ENCODE measurements at regions not wholly inside any gene's neighbourhood (a gene's known extent, or its start where the extent isn't known, plus 50 kb on each side); places are given as distances from the start of the nearest gene placed in this dataset.

- DNase-seq: no peak
These were observed 258.9 kb downstream of the UACA start for GRCh38 chr15:70504299-70504951.

GRCh38 chr15:70503798-70504298, 259.5 kb downstream of the UACA start:
- no peak for DNase-seq

DNA sequence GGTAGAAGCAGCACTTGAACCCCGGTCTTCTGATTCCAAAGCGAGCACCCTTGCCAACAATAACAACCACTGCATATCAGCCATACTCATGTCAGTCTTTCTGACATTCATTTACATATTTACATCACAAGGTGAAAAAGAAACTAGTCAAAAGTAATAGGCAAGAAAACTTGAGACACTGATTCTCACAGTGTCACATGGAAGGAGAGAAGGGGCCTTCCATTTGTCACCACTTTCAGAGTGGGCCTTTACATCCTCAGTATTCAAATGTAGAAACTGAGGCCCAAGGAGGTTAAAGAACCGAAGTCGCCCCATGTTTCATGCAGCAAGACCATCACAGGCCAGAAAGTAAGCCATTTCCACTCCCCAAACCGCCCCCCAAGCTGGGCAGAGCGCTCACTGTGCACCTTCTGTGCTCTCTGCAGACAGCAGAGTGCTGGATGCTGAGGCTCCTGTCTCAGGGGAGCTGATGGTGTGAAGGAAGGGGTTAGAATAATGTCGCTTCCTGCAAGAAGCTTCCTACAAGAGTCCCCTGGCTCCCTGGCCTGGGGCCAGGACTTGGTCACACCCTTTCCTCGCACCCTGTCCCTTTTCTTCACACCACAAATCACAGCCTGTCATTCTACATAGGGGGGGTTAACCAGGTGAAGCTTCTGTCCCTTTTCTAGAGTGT, 260.1 kb downstream of the UACA start:
- DNase-seq: no peak

DNA sequence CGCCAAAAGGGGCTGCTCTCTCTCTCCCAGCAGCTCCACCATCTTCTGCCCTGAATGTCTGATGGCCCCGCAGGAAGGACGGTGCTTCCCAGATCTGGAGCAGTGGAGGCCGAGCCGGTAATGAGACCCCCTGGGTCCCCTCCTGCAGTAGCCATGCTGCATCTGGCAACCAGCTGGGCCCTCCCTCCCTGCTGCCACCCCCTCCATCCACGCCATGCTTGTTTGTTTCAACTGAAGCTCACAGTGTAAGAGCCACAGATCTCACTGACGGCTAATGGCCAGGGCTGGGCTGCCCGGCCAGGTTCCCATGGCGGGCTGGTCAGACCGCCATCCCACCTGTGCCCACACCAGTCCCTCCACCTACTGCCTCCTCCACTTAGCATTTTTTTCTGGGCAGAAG, 260.8 kb downstream of the UACA start:
- no peak for DNase-seq

DNA sequence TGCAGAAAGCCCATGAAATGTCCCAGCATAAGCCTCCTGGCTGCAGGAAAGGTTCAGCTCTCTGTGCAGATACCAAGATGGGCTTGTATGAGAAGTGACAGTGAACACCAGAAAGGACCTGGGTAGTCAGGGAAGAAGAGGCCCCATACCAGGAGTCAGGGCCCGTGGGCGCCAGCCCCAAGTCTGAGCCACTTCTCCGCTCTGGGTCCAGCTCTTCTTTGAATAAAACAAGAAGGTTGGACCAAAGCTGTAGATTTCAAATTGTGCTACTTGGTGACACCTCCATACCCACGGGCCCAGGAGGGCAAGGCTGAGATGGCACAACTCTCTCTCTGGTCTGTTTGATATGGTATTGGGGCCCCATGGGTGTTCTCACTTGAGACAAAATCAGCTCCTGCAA, 261.5 kb downstream of the UACA start:
- DNase-seq: no peak

DNA sequence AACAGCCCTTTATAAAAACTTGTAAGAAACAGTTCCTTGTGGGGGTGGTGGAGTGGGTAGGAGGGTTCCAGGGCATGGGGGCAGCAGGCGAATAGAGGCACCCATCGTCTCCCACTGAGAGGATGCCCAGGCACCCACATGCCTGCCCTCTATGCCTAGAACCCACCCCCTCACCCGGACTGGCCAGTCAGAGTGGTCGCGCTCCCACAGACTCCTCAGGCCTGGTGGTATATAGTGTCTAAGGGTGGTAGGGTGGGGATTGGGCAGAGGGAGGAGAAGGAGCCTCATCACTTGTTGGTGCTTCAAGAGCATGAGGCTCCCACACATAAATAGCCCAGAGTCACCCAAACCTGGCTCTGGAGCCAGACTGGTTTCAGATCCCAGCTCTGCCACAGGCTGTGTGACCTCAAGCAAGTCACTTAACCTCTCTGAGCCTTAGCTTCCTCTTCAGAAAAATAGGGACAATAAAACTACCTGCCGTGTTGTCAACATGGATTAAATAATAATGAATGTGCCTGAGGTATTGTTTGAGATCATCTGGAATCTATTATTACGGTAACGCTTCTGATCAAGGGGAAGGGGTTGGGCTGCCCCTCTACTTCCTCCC, 262.1 kb downstream of the UACA start:
- DNase-seq: no peak

DNA sequence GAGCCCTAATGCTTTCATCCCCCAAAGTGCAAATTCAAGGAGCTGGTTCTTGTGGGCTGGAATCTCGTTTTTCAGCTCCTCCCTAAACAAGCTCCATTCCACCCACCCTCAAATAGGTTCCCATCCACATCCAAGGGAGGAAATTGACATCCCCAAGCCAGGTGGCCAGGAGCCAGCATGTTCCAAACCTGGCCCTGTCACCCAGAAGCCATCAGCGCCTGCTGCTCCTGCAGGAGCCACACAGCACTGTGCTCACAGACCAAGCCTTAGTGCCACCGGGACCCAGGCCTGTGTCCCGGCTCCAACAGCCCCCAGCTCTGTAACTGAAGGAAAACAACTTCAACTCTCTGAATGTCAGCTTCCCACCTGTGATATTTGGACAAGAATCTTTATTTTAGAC, 263.6 kb downstream of the UACA start:
- DNase-seq: no peak

DNA sequence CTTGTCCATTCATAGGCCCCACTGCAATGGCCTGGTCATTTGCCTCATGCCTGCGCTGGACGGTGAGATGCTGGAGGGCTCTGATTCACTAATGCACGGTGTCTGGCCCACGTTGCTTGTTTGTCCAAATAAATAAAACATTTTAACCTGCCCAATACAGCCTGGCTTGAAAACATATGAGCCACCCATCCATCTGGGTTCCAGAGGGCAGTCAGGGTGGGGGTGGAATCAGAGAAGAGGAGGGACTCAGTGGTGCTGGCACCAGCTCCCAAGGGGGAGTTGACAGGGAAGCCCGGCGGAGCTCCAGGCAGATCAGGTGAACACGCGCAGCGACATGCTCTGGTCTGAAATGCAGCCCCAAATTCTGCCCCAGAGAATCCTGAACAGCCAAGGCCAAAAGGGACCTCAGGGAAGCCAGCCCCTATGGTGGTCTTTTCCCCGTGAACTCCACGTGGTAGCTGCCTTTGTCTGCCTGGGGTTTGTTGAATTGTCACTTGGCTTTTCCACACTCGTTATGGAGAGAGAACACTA, 265.2 kb downstream of the UACA start:
- DNase-seq: no peak

GRCh38 chr15:70497661-70498060, 265.7 kb downstream of the UACA start:
- no peak for DNase-seq

GRCh38 chr15:70495991-70496599, 267.3 kb downstream of the UACA start:
- no peak for DNase-seq

DNA sequence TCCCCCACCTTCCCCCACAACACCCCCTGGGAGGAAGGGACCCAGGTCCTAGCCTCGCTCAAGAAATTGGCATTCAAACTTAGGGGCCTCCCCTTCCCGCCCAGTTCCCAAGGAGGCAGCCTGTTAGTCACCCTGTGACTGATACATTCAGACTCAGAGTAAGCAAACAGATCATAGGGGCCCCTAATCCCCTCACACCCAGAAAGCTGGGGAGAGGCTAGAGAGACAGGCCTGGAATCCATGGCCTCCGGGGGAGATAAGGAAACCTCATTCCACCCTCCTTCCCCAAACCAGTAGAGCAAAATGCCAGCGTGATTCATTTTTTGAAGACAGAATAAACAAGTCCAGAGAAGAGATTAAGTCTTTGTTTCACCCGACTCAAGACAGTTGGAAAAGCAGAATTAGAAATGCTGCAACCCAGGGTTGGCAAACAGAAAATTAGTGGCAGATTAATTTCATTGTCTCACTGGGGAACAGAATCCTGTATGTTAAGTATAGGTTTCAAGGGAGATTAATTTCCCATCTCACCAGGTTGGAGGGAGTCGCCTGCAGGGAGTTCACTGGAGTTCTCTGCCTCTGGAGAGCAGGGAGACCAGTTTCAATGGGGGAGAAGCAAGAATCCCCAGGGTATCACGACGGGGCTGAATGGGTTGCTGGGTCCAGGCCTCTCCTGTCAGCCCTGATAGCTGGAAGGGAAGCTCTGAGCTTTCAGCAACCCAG, 268.3 kb downstream of the UACA start:
- no peak for DNase-seq

- DNase-seq: no peak
These were observed 268.9 kb downstream of the UACA start for GRCh38 chr15:70494517-70494851.

DNA sequence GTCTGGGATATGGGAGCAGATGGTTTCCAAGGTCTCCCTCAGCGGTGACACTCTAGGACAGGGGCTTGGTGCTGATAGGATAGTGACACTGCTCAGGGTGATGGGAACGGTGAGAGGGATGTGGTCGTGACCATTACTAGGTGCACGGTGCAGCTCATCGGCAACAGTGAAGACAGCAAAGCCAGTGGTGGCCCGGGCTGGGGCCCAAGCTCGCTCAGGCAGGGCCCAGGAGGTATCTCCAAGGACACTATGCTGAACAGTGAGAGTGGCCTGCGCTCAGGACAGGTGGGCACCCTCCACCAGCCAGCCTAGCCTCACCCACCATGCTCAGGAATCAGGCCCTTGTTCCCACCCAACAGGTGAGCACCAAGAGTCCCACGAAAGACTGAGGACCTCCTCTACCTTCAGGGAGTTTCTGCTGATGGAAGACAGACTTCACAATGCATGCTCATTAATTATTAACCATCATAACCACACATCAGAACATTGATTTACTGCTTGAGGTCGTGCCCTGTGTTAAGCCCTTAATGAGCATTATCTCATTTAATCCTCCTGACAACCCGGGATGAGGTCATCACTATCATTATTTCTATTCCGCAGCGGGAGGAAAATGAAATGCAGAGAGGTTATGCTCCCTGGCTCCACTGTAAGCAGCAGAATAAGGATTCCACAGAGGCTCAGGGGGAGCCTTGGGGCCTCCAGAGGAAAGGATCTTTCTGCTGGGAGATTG, 269.4 kb downstream of the UACA start:
- DNase-seq: no peak

DNA sequence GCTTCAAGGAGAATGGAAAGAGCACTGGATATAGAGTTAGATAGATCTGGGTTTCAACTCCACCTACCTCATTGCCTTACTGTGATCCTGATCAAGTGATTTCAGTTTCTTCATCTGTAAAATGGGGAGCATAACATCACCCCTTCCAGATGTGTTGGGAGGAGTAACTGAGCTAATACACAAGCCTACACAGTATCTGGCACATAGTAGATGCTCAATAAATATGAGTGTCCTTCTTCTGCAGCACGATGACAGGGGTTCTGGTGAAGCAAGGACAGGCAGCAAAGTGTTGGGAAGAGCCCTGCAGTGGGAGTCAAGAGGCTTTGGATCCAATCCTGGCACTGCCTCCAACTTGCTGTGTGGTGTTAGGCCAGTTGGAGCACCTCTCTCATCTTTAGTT, 270.0 kb downstream of the UACA start:
- DNase-seq: no peak

- DNase-seq: peak in 4 of 5 experiments; percentile 66 to 96 (median 77)
These were observed 270.8 kb downstream of the UACA start for GRCh38 chr15:70492240-70493177.

DNA sequence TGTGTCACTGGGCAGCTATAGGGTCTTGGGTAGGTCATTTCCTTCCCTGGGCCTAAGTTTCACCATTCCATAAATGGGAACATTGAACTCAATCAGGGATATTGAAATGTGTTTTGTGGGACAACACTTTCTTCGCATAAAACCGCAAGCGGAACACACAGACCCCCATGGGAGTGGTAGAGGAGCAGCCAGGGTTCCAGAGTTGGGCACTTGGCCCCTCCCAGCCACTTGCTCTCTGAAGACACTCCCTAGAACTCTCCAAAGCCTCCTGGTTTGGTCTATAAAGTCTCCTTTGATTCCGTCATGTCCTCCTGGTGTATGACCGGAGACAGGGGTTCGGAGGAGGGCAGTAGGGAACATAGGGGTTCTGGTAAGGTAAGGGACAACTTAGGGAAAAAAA, 271.7 kb downstream of the UACA start:
- DNase-seq: no peak

DNA sequence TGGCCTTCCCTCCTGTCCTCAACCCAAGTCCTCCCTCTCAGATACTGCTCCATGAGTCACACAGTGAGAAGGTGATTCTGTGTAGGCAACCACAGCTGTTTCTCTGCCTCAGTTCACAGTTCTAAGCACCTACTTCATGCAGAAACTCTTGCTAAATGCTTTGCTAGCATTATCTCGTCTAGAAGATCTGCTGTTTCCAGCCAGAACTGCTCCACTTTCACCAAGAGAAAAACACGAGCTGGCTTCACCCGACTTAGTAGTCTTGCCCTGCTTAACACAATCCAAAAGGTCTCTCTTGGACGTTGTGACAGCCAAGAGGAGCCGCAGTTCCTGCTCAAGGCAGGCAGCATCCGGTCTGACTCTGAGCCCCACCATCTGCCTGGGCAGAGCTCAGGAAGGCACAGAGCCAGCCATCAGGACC, 272.1 kb downstream of the UACA start:
- DNase-seq: peak in 1 of 5 experiments; percentile 66

DNA sequence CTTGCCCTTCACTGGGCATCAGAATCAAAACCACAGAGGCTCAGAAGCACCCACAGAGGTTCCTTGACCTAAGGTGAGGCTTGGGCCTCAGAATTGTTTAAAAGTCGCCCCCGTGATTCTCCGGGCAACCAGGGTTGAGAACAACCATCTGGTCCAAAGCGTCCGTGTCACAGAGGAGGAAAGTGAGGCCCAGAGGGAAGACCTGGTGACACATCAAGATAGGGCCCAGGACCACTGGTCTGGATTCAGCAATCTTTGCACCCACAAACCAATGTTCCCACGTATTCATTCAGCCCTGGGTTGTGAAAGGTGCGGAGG, 272.6 kb downstream of the UACA start:
- no peak for DNase-seq

DNA sequence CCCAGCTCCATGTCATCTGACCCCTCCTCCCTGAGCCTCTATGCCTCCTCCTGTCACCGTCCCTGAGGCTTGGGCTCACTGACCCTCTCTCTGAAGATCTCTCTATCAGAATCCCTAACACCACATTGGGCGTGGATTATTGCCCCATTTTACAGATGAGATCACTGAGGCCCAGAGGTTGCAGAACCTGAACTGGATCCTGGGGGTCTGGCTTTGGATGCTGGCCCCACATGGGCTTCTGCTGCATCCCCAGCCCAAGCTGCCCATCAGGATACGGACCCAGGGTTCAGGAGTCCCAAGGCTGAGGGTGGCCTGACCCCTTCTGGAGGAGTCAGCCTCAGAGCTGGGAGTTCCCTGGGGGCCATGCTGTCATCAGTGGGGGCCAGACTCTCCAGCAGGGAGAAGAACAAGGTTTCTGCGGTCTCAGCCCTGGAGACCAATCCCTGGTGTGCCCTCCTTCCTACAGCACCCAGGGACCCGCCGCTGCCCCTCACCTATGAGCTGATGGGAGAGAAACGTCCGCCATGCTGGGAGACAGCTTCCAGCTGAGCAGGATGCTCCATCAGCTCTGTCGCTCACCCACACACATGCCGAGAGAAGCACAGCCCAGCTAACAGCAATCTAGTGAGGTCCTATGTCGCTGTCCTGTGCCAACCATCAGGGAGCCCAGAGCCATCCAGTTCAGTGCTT, 273.1 kb downstream of the UACA start:
- DNase-seq: no peak

Data from T-helper 2 cell (primary cell).